Heart right ventricle (tissue), 16 donors: ENCODE measurements at regions not wholly inside any gene's neighbourhood (a gene's known extent, or its start where the extent isn't known, plus 50 kb on each side); places are given as distances from the start of the nearest gene placed in this dataset.

Experiments
- ATAC-seq, 8 donors: fragments of 200-7000 bp; cut with Tn5 transposase; one replicate each; pipeline ENCODE4 v1.9.1; 2020; ENCODE audit warnings: mild to moderate bottlenecking in 8 of 8, moderate library complexity in 8 of 8, moderate number of reproducible peaks in 1 of 8
- DNase-seq, 2 donors: peaks; one replicate each; pipeline ENCODE4 v3.0.0-alpha.2; 2020
- H3K27ac ChIP-seq, 10 donors: fragments of 200-600 bp; sonication (generic) in 2 of 10; one replicate each; pipeline versions ENCODE4 v1.5.0 to v1.8.0; 2020 to 2022; ENCODE audit warnings: mild to moderate bottlenecking in 3 of 10
- H3K27me3 ChIP-seq, 7 donors: fragments of 200-600 bp; one replicate each; pipeline ENCODE4 v1.8.0; 2021 to 2022; ENCODE audit warnings: mild to moderate bottlenecking in 2 of 7
- H3K36me3 ChIP-seq, 9 donors: fragments of 200-600 bp; sonication (generic) in 1 of 9; one replicate each; pipeline versions ENCODE4 v1.5.0 to v1.8.0; 2020 to 2022; ENCODE audit warnings: mild to moderate bottlenecking in 2 of 9
- H3K4me1 ChIP-seq, 9 donors: fragments of 200-600 bp; sonication (generic) in 1 of 9; one replicate each; pipeline versions ENCODE4 v1.5.0 to v1.8.0; 2020 to 2022; ENCODE audit warnings: mild to moderate bottlenecking in 4 of 9
- H3K4me3 ChIP-seq, 10 donors: fragments of 200-600 bp; sonication (generic) in 2 of 10; one replicate each; pipeline versions ENCODE4 v1.5.0 to v1.8.0; 2020 to 2022; ENCODE audit warnings: mild to moderate bottlenecking in 7 of 10, moderate library complexity in 2 of 10
- H3K9me3 ChIP-seq, 11 donors: fragments of 200-600 bp in 10 of 11; sonication (generic) in 2 of 11; one replicate each; pipeline versions ENCODE4 v1.5.0 to v1.8.0; 2013 to 2022; ENCODE audit warnings: mild to moderate bottlenecking in 2 of 11, control low read depth in 1 of 11, moderate library complexity in 1 of 11
- CTCF ChIP-seq, 9 donors: fragments of 200-600 bp; sonication (generic) in 2 of 9; IDR thresholded peaks; one replicate each; pipeline versions ENCODE4 v1.5.0 to v1.8.0; 2021 to 2022; ENCODE audit warnings: antibody characterized with exemption in 9 of 9, mild to moderate bottlenecking in 5 of 9, moderate library complexity in 1 of 9
- WGBS, 2 donors: extraction: QIAGEN DNeasy Blood & Tissue Kit; methylation state at CpG; one replicate each; pipeline ENCODE4 v1.1.7; 2013; ENCODE audit warnings: inconsistent platforms in 1 of 2; 5-methylcytosine and 5-hydroxymethylcytosine counted together
- intact Hi-C, 10 donors: fragments of 100-400 bp; cut with DNase I; formaldehyde crosslinking; loops; one replicate each; pipeline versions ENCODE4 v1.11.1 to v1.14.2; 2022
- donor health status: Arrhythmogenic right ventricular cardiomyopathy.
- donor health status: ischemic (EF 13 %, LVEDD 7.1; RV severe dilation, severe dysfunction).
- donor health status: healthy with polysubstance abuse.
- donor health status: DM: no; HTN: yes; CAD: no.
- donor health status: DM: no; HTN: no; CAD: no.
- donor health status: ischemic (EF 25% LVEDD 6.9; RV normal size, moderate dysfunction).
- donor health status: ischemic (EF 25% LVEDD 5.7; RV mildly dilated, moderate dysfunction).
- donor health status: healthy.
- donor health status: DM: yes; HTN: yes; CAD: no.
- donor health status: Ischemic cardiomyopathy.
- donor health status: ischemic (EF 35%, LVEDD 5.7; RV mildly dilated, moderate dysfunction).
- donor health status: nonischemic (EF 11% LVEDD 7.7; RV severe dilation, severe dysfunction).
- donor health status: DM: yes; HTN: yes; CAD: no.
- donor health status: PGD.
- donor health status: ischemic (EF 29% LVEDD 5.4; RV normal size, mild dysfunction).
- donor health status: nonischemic (EF 23%, LVEDD 6.1; RV moderate dilation, normal function).

- DNase-seq (no peak), ATAC-seq (no peak)
- H3K36me3 ChIP-seq = no peaks in the 10 kb centered on the region
- H3K9me3 ChIP-seq = no peaks in the 10 kb centered on the region
- no peaks in the 10 kb centered on the region for H3K4me1 ChIP-seq
- no peak for TF ChIP-seq CTCF (IDR thresholded peaks at IDR 0.05)
- peaks cover 0 to 16% (median 0%) of the 10 kb centered on the region in 7 donors for H3K27me3 ChIP-seq
- no peak overlapping the region for H3K4me3 ChIP-seq
- no peak overlapping the region for H3K27ac ChIP-seq
- intact Hi-C loops = loop anchor here in 1 of 10 donors (10.0 kb wide), 1 partner anchor 147 kb away; no protein-coding TSS in a partner anchor
Observed at GRCh38 chr20:40798066-40798465, 109.0 kb upstream of the MAFB start.

GRCh38 chr20:40802886-40803285 lies 113.8 kb upstream of the MAFB start:
- WGBS, 2 donors = 80 to 83% methylated on average over 3 of the region's 3 CpGs
- DNase-seq (no peak), ATAC-seq (no peak)
- TF ChIP-seq CTCF (IDR thresholded peaks at IDR 0.05) = no peak
- no peak overlapping the region for H3K4me3 ChIP-seq
- no peaks in the 10 kb centered on the region for H3K9me3 ChIP-seq
- intact Hi-C loops = loop anchor here in 3 of 10 donors (10.0 kb wide), 2 partner anchors 142 to 152 kb away; no protein-coding TSS in a partner anchor
- no peaks in the 10 kb centered on the region for H3K4me1 ChIP-seq
- no peak overlapping the region for H3K27ac ChIP-seq
- peaks cover 0 to 27% (median 17%) of the 10 kb centered on the region in 7 donors for H3K27me3 ChIP-seq
- no peaks in the 10 kb centered on the region for H3K36me3 ChIP-seq

GRCh38 chr20:40803381-40803780 lies 114.3 kb upstream of the MAFB start:
- Histone ChIP-seq H3K4me3 (no peak overlapping the region), H3K4me1 (no peaks in the 10 kb centered on the region), H3K27me3 (peaks cover 0 to 29% (median 18%) of the 10 kb centered on the region in 7 donors), H3K27ac (no peak overlapping the region), H3K36me3 (no peaks in the 10 kb centered on the region), H3K9me3 (no peaks in the 10 kb centered on the region)
- DNase-seq (no peak), ATAC-seq (no peak)
- intact Hi-C loops = loop anchor here in 3 of 10 donors (10.0 kb wide), 2 partner anchors 141 to 151 kb away; no protein-coding TSS in a partner anchor
- WGBS, 2 donors = 87 to 89% methylated on average over 5 of the region's 5 CpGs
- TF ChIP-seq CTCF (IDR thresholded peaks at IDR 0.05) = no peak

- Histone ChIP-seq H3K27ac (no peak overlapping the region), H3K27me3 (peaks cover 0 to 36% (median 18%) of the 10 kb centered on the region in 7 donors), H3K9me3 (no peaks in the 10 kb centered on the region), H3K4me3 (no peak overlapping the region), H3K4me1 (no peaks in the 10 kb centered on the region), H3K36me3 (no peaks in the 10 kb centered on the region)
- ATAC-seq (no peak), DNase-seq (no peak)
- WGBS, 2 donors = 87% methylated on average over 3 of the region's 3 CpGs
- no peak for TF ChIP-seq CTCF (IDR thresholded peaks at IDR 0.05)
- intact Hi-C loops = loop anchor here in 3 of 10 donors (10.0 kb wide), 2 partner anchors 139 to 149 kb away; no protein-coding TSS in a partner anchor
Observed at GRCh38 chr20:40805592-40805991, 116.6 kb upstream of the MAFB start.
